ENCODE measurements at regions not wholly inside any gene's neighbourhood (a gene's known extent, or its start where the extent isn't known, plus 50 kb on each side); places are given as distances from the start of the nearest gene placed in this dataset.

GRCh38 chr5:29950416-29951145, 1242.9 kb upstream of the CDH6 start:
- no peak for DNase-seq (ENCODE audit: low spot score)

GRCh38 chr5:29949301-29949872, 1244.1 kb upstream of the CDH6 start:
- no peak for DNase-seq (ENCODE audit: low spot score)

GRCh38 chr5:29944327-29944726, 1249.2 kb upstream of the CDH6 start:
- no peak for DNase-seq (ENCODE audit: low spot score)

GRCh38 chr5:29942089-29942488, 1251.4 kb upstream of the CDH6 start:
- DNase-seq (ENCODE audit: low spot score) = peak; percentile 65

GRCh38 chr5:29939988-29940387, 1253.5 kb upstream of the CDH6 start:
- no peak for DNase-seq (ENCODE audit: low spot score)

- DNase-seq (ENCODE audit: low spot score) = peak; percentile 55
These were observed 1258.1 kb upstream of the CDH6 start for GRCh38 chr5:29935371-29935770.

GRCh38 chr5:29930316-29930715, 1263.2 kb upstream of the CDH6 start:
- DNase-seq (ENCODE audit: low spot score) = no peak

- DNase-seq (ENCODE audit: low spot score) = no peak
These were observed 1269.4 kb upstream of the CDH6 start for GRCh38 chr5:29924107-29924506.

GRCh38 chr5:29905626-29906353, 1287.7 kb upstream of the CDH6 start:
- no peak for DNase-seq (ENCODE audit: low spot score)

- no peak for DNase-seq (ENCODE audit: low spot score)
These were observed 1290.6 kb upstream of the CDH6 start for GRCh38 chr5:29902859-29903258.

GRCh38 chr5:29899583-29899982, 1293.9 kb upstream of the CDH6 start:
- DNase-seq (ENCODE audit: low spot score) = no peak

- no peak for DNase-seq (ENCODE audit: low spot score)
These were observed 1295.6 kb upstream of the CDH6 start for GRCh38 chr5:29897916-29898315.

GRCh38 chr5:29896646-29897045, 1296.8 kb upstream of the CDH6 start:
- no peak for DNase-seq (ENCODE audit: low spot score)

GRCh38 chr5:29894668-29895067, 1298.8 kb upstream of the CDH6 start:
- DNase-seq (ENCODE audit: low spot score) = no peak

GRCh38 chr5:29889051-29889450, 1304.4 kb upstream of the CDH6 start:
- DNase-seq (ENCODE audit: low spot score) = no peak

- DNase-seq (ENCODE audit: low spot score) = no peak
These were observed 1307.9 kb upstream of the CDH6 start for GRCh38 chr5:29885595-29885994.

GRCh38 chr5:29882036-29882435, 1311.5 kb upstream of the CDH6 start:
- no peak for DNase-seq (ENCODE audit: low spot score)

GRCh38 chr5:29879401-29879800, 1314.1 kb upstream of the CDH6 start:
- DNase-seq (ENCODE audit: low spot score) = no peak

- DNase-seq (ENCODE audit: low spot score) = no peak
These were observed 1314.9 kb upstream of the CDH6 start for GRCh38 chr5:29878599-29878998.

GRCh38 chr5:29867155-29867554, 1326.3 kb upstream of the CDH6 start:
- DNase-seq (ENCODE audit: low spot score) = no peak

GRCh38 chr5:29853711-29854220, 1339.7 kb upstream of the CDH6 start:
- DNase-seq (ENCODE audit: low spot score) = no peak

- no peak for DNase-seq (ENCODE audit: low spot score)
These were observed 1341.2 kb upstream of the CDH6 start for GRCh38 chr5:29852329-29852728.

GRCh38 chr5:29845206-29845605, 1348.3 kb upstream of the CDH6 start:
- DNase-seq (ENCODE audit: low spot score) = no peak

All from A172 (cell line).